ENCODE measurements at regions not wholly inside any gene's neighbourhood (a gene's known extent, or its start where the extent isn't known, plus 50 kb on each side); places are given as distances from the start of the nearest gene placed in this dataset.

DNA sequence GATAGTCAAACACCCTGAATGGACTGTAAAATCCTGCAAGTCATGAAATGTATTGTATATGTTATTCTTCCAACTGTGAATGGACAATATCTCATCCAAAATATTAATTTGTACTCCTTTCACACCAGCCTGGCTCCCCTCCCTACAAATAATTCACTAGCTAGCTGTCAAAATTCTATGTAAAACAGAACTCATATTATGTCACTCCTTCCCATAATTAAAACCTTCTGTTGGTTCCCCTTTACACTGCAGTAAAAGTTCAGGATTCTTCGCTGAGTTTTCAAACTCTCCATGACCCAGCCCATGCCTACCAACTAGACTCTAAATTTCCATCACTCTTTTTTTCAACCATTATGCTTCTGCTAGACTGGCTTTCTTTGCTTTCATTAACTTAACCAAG is 857.1 kb downstream of the TAF11L14 start:
- Histone ChIP-seq H3K4me3 (ENCODE audit: extremely low read depth in 1 of 4, insufficient read depth in 2 of 4, low read depth in 3 of 4, low read length in 4 of 4) (no peak overlapping the region), H2BK20ac (ENCODE audit: low read length) (no peak overlapping the region), H3K27ac (ENCODE audit: low read depth, low read length) (no peak overlapping the region), H4K91ac (replicated peaks; ENCODE audit: insufficient read length, low read length) (no peak overlapping the region), H3K79me2 (ENCODE audit: control insufficient read depth in 1 of 2, insufficient read depth in 2 of 2, low read length in 2 of 2) (no peaks in the 10 kb centered on the region), H3K9ac (replicated peaks in 1 of 4; ENCODE audit: extremely low read depth in 1 of 4, low read depth in 3 of 4, low read length in 3 of 4) (no peak overlapping the region), H3K14ac (ENCODE audit: insufficient read length) (no peak overlapping the region), H2AK5ac (ENCODE audit: low read depth, low read length) (no peak overlapping the region), H3K4me2 (ENCODE audit: insufficient read depth in 1 of 2, low read depth in 2 of 2, low read length in 2 of 2) (no peak overlapping the region), H4K8ac (ENCODE audit: extremely low read depth, insufficient read depth, low read length) (no peak overlapping the region), H2BK120ac (replicated peaks; ENCODE audit: low read depth, low read length) (no peak overlapping the region), H3K36me3 (ENCODE audit: control insufficient read depth in 2 of 4, insufficient read depth in 4 of 4, low read length in 3 of 4) (no peaks in the 10 kb centered on the region; a peak in 2 of 8 replicates), H3K4ac (replicated peaks; ENCODE audit: insufficient read length, low read depth, low read length) (no peak overlapping the region), H3K79me1 (ENCODE audit: low read depth, low read length) (no peaks in the 10 kb centered on the region), H3K4me1 (replicated peaks in 1 of 4; ENCODE audit: control insufficient read depth in 3 of 4, insufficient read depth in 4 of 4, low read length in 3 of 4) (peaks cover 0 to 4% (median 1%) of the 10 kb centered on the region in 4 experiments; a peak in 2 of 7 replicates), H2BK12ac (ENCODE audit: low read depth, low read length) (no peak overlapping the region), H3K18ac (ENCODE audit: extremely low read depth, low read length) (no peak overlapping the region), H3K56ac (replicated peaks; ENCODE audit: insufficient read length, low read depth, low read length) (no peak overlapping the region), H2AFZ (ENCODE audit: low read length) (no peak overlapping the region), H4K20me1 (replicated peaks in 1 of 2; ENCODE audit: control insufficient read depth in 1 of 2, insufficient read depth in 2 of 2, low read length in 2 of 2) (no peaks in the 10 kb centered on the region), H3K9me3 (ENCODE audit: insufficient read depth in 2 of 2, low read depth in 1 of 2, low read length in 1 of 2) (peaks cover 5 to 6% of the 10 kb centered on the region in 2 experiments; a peak in 1 of 4 replicates), H2BK5ac (ENCODE audit: low read depth, low read length) (no peak overlapping the region), H4K5ac (ENCODE audit: insufficient read length, low read depth, low read length) (no peak overlapping the region), H3K23me2 (ENCODE audit: low read depth, low read length) (no peaks in the 10 kb centered on the region), H3K27me3 (replicated peaks in 1 of 4; ENCODE audit: control insufficient read depth in 3 of 4, extremely low read depth in 1 of 4, insufficient read depth in 3 of 4, low read length in 3 of 4) (no peaks in the 10 kb centered on the region), H2BK15ac (ENCODE audit: low read length) (no peak overlapping the region), H3K23ac (ENCODE audit: insufficient read length) (no peak overlapping the region)
- 82% methylated on average over 1 of the region's 1 CpG; no CpG with 5 or more reads in 1 of the 2 experiments for WGBS, 2 experiments (ENCODE audit: extremely low coverage in 1 of 2, insufficient coverage in 1 of 2, insufficient read length in 1 of 2, insufficient replicate concordance in 2 of 2, low coverage in 1 of 2, low lambda C conversion rate in 2 of 2, missing lambda C conversion rate in 1 of 2)
- DNase-seq (ENCODE audit: low read depth in 1 of 2, low spot score in 2 of 2) = no peak
- POLR2A ChIA-PET (ENCODE audit: partially characterized antibody) = no interaction called here
- FAIRE-seq = no peak
- no peak for TF ChIP-seq ZNF274 (IDR thresholded peaks at IDR 0.05; ENCODE audit: borderline replicate concordance, extremely low read depth, low read length)
- TF ChIP-seq ATF3 (IDR thresholded peaks at IDR 0.05; ENCODE audit: insufficient read depth, low read depth, low read length) = no peak
- TF ChIP-seq TAF7 (optimal IDR thresholded peaks at IDR 0.05; ENCODE audit: borderline replicate concordance, low read depth, low read length) = no peak
- no peak for TF ChIP-seq MAFK (IDR thresholded peaks at IDR 0.05; ENCODE audit: low read depth, low read length)
- no peak for TF ChIP-seq GTF2F1 (IDR thresholded peaks at IDR 0.05; ENCODE audit: borderline replicate concordance, low read depth, low read length)
- no peak for TF ChIP-seq CHD2 (IDR thresholded peaks at IDR 0.05; ENCODE audit: low read length)
- no peak for TF ChIP-seq EGR1 (IDR thresholded peaks at IDR 0.05; ENCODE audit: borderline replicate concordance, low read depth, low read length)
- TF ChIP-seq GABPA (IDR thresholded peaks at IDR 0.05; ENCODE audit: borderline replicate concordance, insufficient read depth, low read length) = no peak
- no peak for TF ChIP-seq SP1 (IDR thresholded peaks at IDR 0.05; ENCODE audit: low read depth, low read length)
- TF ChIP-seq JUN (IDR thresholded peaks at IDR 0.05; ENCODE audit: low read depth, low read length) = no peak
- CTCF ChIA-PET (ENCODE audit: partially characterized antibody) = no interaction called here

Data from H1 (cell line).